GM12878 (cell line): ENCODE measurements at regions not wholly inside any gene's neighbourhood (a gene's known extent, or its start where the extent isn't known, plus 50 kb on each side); places are given as distances from the start of the nearest gene placed in this dataset.

Experiments
- ATAC-seq: fragments of 200-7000 bp; cut with Tn5 transposase; 3 replicates; pipeline ENCODE4 v1.9.1; 2020; ENCODE audit warnings: mild to moderate bottlenecking, moderate library complexity
- BruUV-seq: library from RNA; stranded (reverse); fragments of 400-500 nt; replicated peaks from 2 replicates; lab custom pipeline; 2021; lab: Mats Ljungman, UMichigan
- CTCF ChIA-PET: fragments of 300-600 bp; sonication (Branson Sonifier 250); formaldehyde crosslinking; extraction: SDS; loops from one replicate; lab custom pipeline; 2021; ENCODE audit warnings: inconsistent platforms; lab: Yijun Ruan, JAX
- POLR2A ChIA-PET: fragments of 350-600 bp; formaldehyde crosslinking; extraction: SDS; loops from one replicate; lab custom pipeline; 2021; ENCODE audit warnings: inconsistent platforms; lab: Charles Lee
- RAD21 ChIA-PET: fragments of 300-600 bp; sonication (Branson Sonifier 250); formaldehyde crosslinking; loops from one replicate; lab custom pipeline; 2023; ENCODE audit warnings: antibody characterized with exemption; ENCODE audit not compliant: unreplicated experiment; lab: Charles Lee
- SMC1A ChIA-PET: fragments of 300-600 bp; sonication (Branson Sonifier 250); formaldehyde crosslinking; loops from one replicate; lab custom pipeline; 2023; ENCODE audit not compliant: unreplicated experiment, uncharacterized antibody; lab: Charles Lee
- DNase-seq: peaks from one replicate; pipeline ENCODE4 v3.0.0-alpha.2; 2011; ENCODE audit warnings: low read depth, low spot score
- FAIRE-seq: peaks from 3 replicates; lab custom pipeline; 2011; peaks lifted over from hg19 to GRCh38; lab: Jason Lieb, UNC
- H2AFZ ChIP-seq: 2 replicates; pipeline ENCODE4 v1.6.0; 2011; ENCODE audit warnings: low read depth, low read length, control low read depth; ENCODE audit not compliant: control insufficient read depth
- H3K27ac ChIP-seq: 2 replicates; pipeline ENCODE4 v1.5.1; 2011; ENCODE audit warnings: control low read depth; ENCODE audit not compliant: control insufficient read depth, insufficient read depth
- H3K27me3 ChIP-seq, 2 experiments: replicated peaks in 1 of 2; 2 replicates each; pipeline versions ENCODE4 v1.6.0 to v1.6.1; 2011; ENCODE audit warnings: low read length in 1 of 2; ENCODE audit not compliant: control insufficient read depth in 2 of 2, insufficient read depth in 2 of 2
- H3K36me3 ChIP-seq, 2 experiments: 2 replicates each; pipeline ENCODE4 v1.5.1; 2011; ENCODE audit warnings: low read length in 1 of 2; ENCODE audit not compliant: control insufficient read depth in 2 of 2, insufficient read depth in 2 of 2
- H3K4me1 ChIP-seq: 2 replicates; pipeline ENCODE4 v1.6.1; 2011; ENCODE audit warnings: mild to moderate bottlenecking, low read length, moderate library complexity, mixed read lengths; ENCODE audit not compliant: control insufficient read depth, insufficient read depth
- H3K4me2 ChIP-seq: 2 replicates; pipeline ENCODE4 v1.6.0; 2011; ENCODE audit warnings: control low read depth; ENCODE audit not compliant: control insufficient read depth, insufficient read depth
- H3K4me3 ChIP-seq: fragments of 200-600 bp; sonication (generic); 2 replicates; pipeline ENCODE4 v1.5.1; 2016
- H3K79me2 ChIP-seq: 2 replicates; pipeline ENCODE4 v1.6.0; 2011; ENCODE audit warnings: low read length; ENCODE audit not compliant: control insufficient read depth, insufficient read depth
- H3K9ac ChIP-seq: 2 replicates; pipeline ENCODE4 v1.8.0; 2011; ENCODE audit warnings: low read length, control low read depth, mixed read lengths; ENCODE audit not compliant: control insufficient read depth, insufficient read depth
- H3K9me3 ChIP-seq: replicated peaks from 3 replicates; pipeline ENCODE4 v1.5.1; 2011; ENCODE audit warnings: mild to moderate bottlenecking, low read length; ENCODE audit not compliant: control insufficient read depth, insufficient read depth
- H4K20me1 ChIP-seq: 2 replicates; pipeline ENCODE4 v1.6.0; 2011; ENCODE audit not compliant: control insufficient read depth, insufficient read depth
- CEBPB ChIP-seq, 2 experiments: fragments of 150-350 bp in 1 of 2; IDR thresholded peaks; 2 replicates each; pipeline ENCODE4 v1.6.1; 2012 to 2014; ENCODE audit warnings: low read depth in 2 of 2, low read length in 2 of 2, borderline replicate concordance in 1 of 2, inconsistent platforms in 1 of 2
- CEBPZ ChIP-seq: fragments of 150-350 bp; IDR thresholded peaks from 2 replicates; pipeline ENCODE4 v1.6.1; 2016; ENCODE audit warnings: low read depth, low read length
- CREB1 ChIP-seq: IDR thresholded peaks from 2 replicates; pipeline ENCODE4 v1.6.1; 2012; ENCODE audit warnings: low read depth, mild to moderate bottlenecking, inconsistent platforms
- EZH2 ChIP-seq: IDR thresholded peaks from 2 replicates; pipeline ENCODE4 v1.6.1; 2012; ENCODE audit warnings: low read depth, mild to moderate bottlenecking, control low read depth, inconsistent platforms, low read length, borderline replicate concordance; ENCODE audit not compliant: control insufficient read depth
- FOXK2 ChIP-seq: fragments of 450-650 bp; IDR thresholded peaks from 2 replicates; pipeline ENCODE4 v1.6.1; 2017; ENCODE audit warnings: mild to moderate bottlenecking, moderate library complexity
- FOXM1 ChIP-seq: IDR thresholded peaks from 2 replicates; pipeline ENCODE4 v1.6.1; 2012; ENCODE audit warnings: low read depth, mild to moderate bottlenecking, inconsistent platforms, low read length, moderate library complexity
- MXI1 ChIP-seq: fragments of 150-350 bp; IDR thresholded peaks from 2 replicates; pipeline ENCODE4 v1.6.1; 2011; ENCODE audit warnings: low read depth, mild to moderate bottlenecking, inconsistent platforms, low read length, improper control_type of control experiment
- MYB ChIP-seq: fragments of 150-350 bp; IDR thresholded peaks from 2 replicates; pipeline ENCODE4 v1.6.1; 2014; ENCODE audit warnings: mild to moderate bottlenecking, low read depth, low read length, borderline replicate concordance
- NFYB ChIP-seq: IDR thresholded peaks from 2 replicates; pipeline ENCODE4 v1.6.1; 2011; ENCODE audit warnings: low read depth, mild to moderate bottlenecking, low read length, improper control_type of control experiment, moderate library complexity; ENCODE audit not compliant: insufficient read depth
- PBX3 ChIP-seq: IDR thresholded peaks from 2 replicates; pipeline ENCODE4 v1.6.1; 2011; ENCODE audit warnings: mild to moderate bottlenecking, low read depth, low read length, moderate library complexity; ENCODE audit not compliant: insufficient replicate concordance
- POLR2A ChIP-seq: IDR thresholded peaks from 2 replicates; pipeline ENCODE4 v1.6.1; 2011; ENCODE audit warnings: low read depth, mild to moderate bottlenecking, low read length
- RUNX3 ChIP-seq: IDR thresholded peaks from 2 replicates; pipeline ENCODE4 v1.6.1; 2012; ENCODE audit warnings: low read length, inconsistent platforms
- SIX5 ChIP-seq: IDR thresholded peaks from 2 replicates; pipeline ENCODE4 v1.6.1; 2011; ENCODE audit warnings: mild to moderate bottlenecking, low read depth, low read length, moderate library complexity; ENCODE audit not compliant: severe bottlenecking
- STAT1 ChIP-seq: fragments of 450-650 bp; conservative IDR thresholded peaks from 2 replicates; pipeline ENCODE4 v1.6.1; 2014; ENCODE audit warnings: antibody characterized with exemption, mild to moderate bottlenecking
- ZBED1 ChIP-seq: IDR thresholded peaks from 2 replicates; pipeline ENCODE4 v1.6.1; 2016; ENCODE audit warnings: borderline replicate concordance
- WGBS: methylation state at CpG from one replicate; pipeline ENCODE4 v1.1.6; 2016; ENCODE audit warnings: low lambda C conversion rate; ENCODE audit not compliant: insufficient replicate concordance, insufficient coverage; ENCODE audit errors: missing lambda C conversion rate; 5-methylcytosine and 5-hydroxymethylcytosine counted together
- in situ Hi-C: fragments of 300-500 bp; cut with MboI; formaldehyde crosslinking; loops from 9 replicates; pipeline ENCODE4 v1.14.3; 2018; ENCODE audit warnings: mixed read lengths
- intact Hi-C: fragments of 100-400 bp; cut with micrococcal nuclease; formaldehyde crosslinking; loops from one replicate; pipeline ENCODE4 v1.14.2; 2022; ENCODE audit not compliant: unreplicated experiment
- TF ChIP-seq, protein P1 (sequence below): IDR thresholded peaks from 2 replicates; pipeline ENCODE4 v1.6.1; 2011; ENCODE audit warnings: low read depth, mild to moderate bottlenecking, low read length, moderate library complexity, borderline replicate concordance; ENCODE audit errors: extremely low read depth
- TF ChIP-seq, protein P2 (sequence below): IDR thresholded peaks from 2 replicates; pipeline ENCODE4 v1.6.1; 2012; ENCODE audit warnings: low read depth, low read length, improper control_type of control experiment
- TF ChIP-seq, protein P3 (sequence below): fragments of 450-650 bp; IDR thresholded peaks from 2 replicates; pipeline ENCODE4 v1.6.1; 2017; ENCODE audit warnings: low read depth, mild to moderate bottlenecking, moderate library complexity

- Histone ChIP-seq H3K36me3 (no peaks in the 10 kb centered on the region), H3K4me3 (no peak overlapping the region), H3K9me3 (no peaks in the 10 kb centered on the region), H3K4me1 (no peaks in the 10 kb centered on the region), H4K20me1 (no peaks in the 10 kb centered on the region), H3K9ac (no peak overlapping the region), H3K79me2 (no peaks in the 10 kb centered on the region), H3K27me3 (no peaks in the 10 kb centered on the region), H3K4me2 (no peak overlapping the region), H2AFZ (no peak overlapping the region), H3K27ac (no peak overlapping the region)
- POLR2A ChIA-PET = no interaction called here
- CTCF ChIA-PET = no interaction called here
- intact Hi-C loops = no loop called here
- FAIRE-seq (no peak), DNase-seq (no peak), ATAC-seq (no peak)
- no TSS peak for BruUV-seq
- SMC1A ChIA-PET = no interaction called here
- RAD21 ChIA-PET = no interaction called here
- 33% methylated on average over 4 of the region's 4 CpGs for WGBS
- in situ Hi-C loops = no loop called here
- TF ChIP-seq EZH2 = no peak
- TF ChIP-seq MXI1 = no peak
- no peak for TF ChIP-seq PBX3
- TF ChIP-seq POLR2A = no peak
- TF ChIP-seq SIX5 = no peak
- no peak for TF ChIP-seq FOXK2
- TF ChIP-seq STAT1 = no peak
- TF ChIP-seq, protein P1, sequence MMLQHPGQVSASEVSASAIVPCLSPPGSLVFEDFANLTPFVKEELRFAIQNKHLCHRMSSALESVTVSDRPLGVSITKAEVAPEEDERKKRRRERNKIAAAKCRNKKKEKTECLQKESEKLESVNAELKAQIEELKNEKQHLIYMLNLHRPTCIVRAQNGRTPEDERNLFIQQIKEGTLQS = no peak
- TF ChIP-seq, protein P2, sequence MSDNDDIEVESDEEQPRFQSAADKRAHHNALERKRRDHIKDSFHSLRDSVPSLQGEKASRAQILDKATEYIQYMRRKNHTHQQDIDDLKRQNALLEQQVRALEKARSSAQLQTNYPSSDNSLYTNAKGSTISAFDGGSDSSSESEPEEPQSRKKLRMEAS = no peak
- no peak for TF ChIP-seq MYB
- TF ChIP-seq, protein P3, sequence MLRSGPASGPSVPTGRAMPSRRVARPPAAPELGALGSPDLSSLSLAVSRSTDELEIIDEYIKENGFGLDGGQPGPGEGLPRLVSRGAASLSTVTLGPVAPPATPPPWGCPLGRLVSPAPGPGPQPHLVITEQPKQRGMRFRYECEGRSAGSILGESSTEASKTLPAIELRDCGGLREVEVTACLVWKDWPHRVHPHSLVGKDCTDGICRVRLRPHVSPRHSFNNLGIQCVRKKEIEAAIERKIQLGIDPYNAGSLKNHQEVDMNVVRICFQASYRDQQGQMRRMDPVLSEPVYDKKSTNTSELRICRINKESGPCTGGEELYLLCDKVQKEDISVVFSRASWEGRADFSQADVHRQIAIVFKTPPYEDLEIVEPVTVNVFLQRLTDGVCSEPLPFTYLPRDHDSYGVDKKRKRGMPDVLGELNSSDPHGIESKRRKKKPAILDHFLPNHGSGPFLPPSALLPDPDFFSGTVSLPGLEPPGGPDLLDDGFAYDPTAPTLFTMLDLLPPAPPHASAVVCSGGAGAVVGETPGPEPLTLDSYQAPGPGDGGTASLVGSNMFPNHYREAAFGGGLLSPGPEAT = no peak
- TF ChIP-seq CEBPZ = no peak
- no peak for TF ChIP-seq CEBPB (IDR thresholded peaks at IDR 0.05; ENCODE audit: borderline replicate concordance in 1 of 2, low read depth in 2 of 2, low read length in 2 of 2)
- no peak for TF ChIP-seq CREB1
- TF ChIP-seq NFYB = no peak
- no peak for TF ChIP-seq FOXM1
- no peak for TF ChIP-seq RUNX3
- TF ChIP-seq ZBED1 = no peak
These were observed 1406.8 kb downstream of the TBC1D22A start for GRCh38 chr22:48169227-48169626.
